ENCODE measurements at regions not wholly inside any gene's neighbourhood (a gene's known extent, or its start where the extent isn't known, plus 50 kb on each side); places are given as distances from the start of the nearest gene placed in this dataset.

GRCh38 chr1:36602184-36602583, 119.5 kb upstream of the CSF3R start:
- DNase-seq: no peak

GRCh38 chr1:36599828-36600227, 117.1 kb upstream of the CSF3R start:
- DNase-seq: no peak

- no peak for DNase-seq
These were observed 114.8 kb upstream of the CSF3R start for GRCh38 chr1:36597514-36597913.

GRCh38 chr1:36595921-36596320, 113.2 kb upstream of the CSF3R start:
- no peak for DNase-seq

- no peak for DNase-seq
These were observed 112.6 kb upstream of the CSF3R start for GRCh38 chr1:36595349-36595748.

- peak; percentile 42 to 62 for DNase-seq
These were observed 111.3 kb upstream of the CSF3R start for GRCh38 chr1:36594023-36594422.

- DNase-seq: no peak
These were observed 108.6 kb upstream of the CSF3R start for GRCh38 chr1:36591278-36591677.

- no peak for DNase-seq
These were observed 108.1 kb upstream of the CSF3R start for GRCh38 chr1:36590771-36591170.

- no peak for DNase-seq
These were observed 107.6 kb upstream of the CSF3R start for GRCh38 chr1:36590264-36590663.

GRCh38 chr1:36588972-36589371, 106.3 kb upstream of the CSF3R start:
- DNase-seq: no peak

- DNase-seq: peak; percentile 66 to 81
These were observed 103.1 kb upstream of the CSF3R start for GRCh38 chr1:36585569-36586548.

- peak; percentile 15 to 53 for DNase-seq
These were observed 102.3 kb upstream of the CSF3R start for GRCh38 chr1:36584874-36585453.

GRCh38 chr1:36583980-36584782, 101.5 kb upstream of the CSF3R start:
- DNase-seq: peak in 1 of 2 experiments; percentile 37

- no peak for DNase-seq
These were observed 100.4 kb upstream of the CSF3R start for GRCh38 chr1:36583080-36583479.

- DNase-seq: no peak
These were observed 99.5 kb upstream of the CSF3R start for GRCh38 chr1:36582066-36582755.

- DNase-seq: peak in 1 of 2 experiments; percentile 22
These were observed 97.8 kb upstream of the CSF3R start for GRCh38 chr1:36580524-36580923.

GRCh38 chr1:36579039-36579438, 96.3 kb upstream of the CSF3R start:
- no peak for DNase-seq

GRCh38 chr1:36576551-36577110, 93.9 kb upstream of the CSF3R start:
- no peak for DNase-seq

- peak; percentile 22 to 89 for DNase-seq
These were observed 93.4 kb upstream of the CSF3R start for GRCh38 chr1:36576118-36576517.

- DNase-seq: no peak
These were observed 90.7 kb upstream of the CSF3R start for GRCh38 chr1:36573445-36573844.

- peak in 1 of 2 experiments; percentile 59 for DNase-seq
These were observed 90.2 kb upstream of the CSF3R start for GRCh38 chr1:36572906-36573305.

- DNase-seq: peak in 1 of 2 experiments; percentile 73
These were observed 89.5 kb upstream of the CSF3R start for GRCh38 chr1:36572142-36572715.

Data from NCI-H526 (cell line).